AG10803 (cell line): ENCODE measurements at regions not wholly inside any gene's neighbourhood (a gene's known extent, or its start where the extent isn't known, plus 50 kb on each side); places are given as distances from the start of the nearest gene placed in this dataset.
"Not testable (repeated sequence)": the region's sequence is repeated elsewhere in the genome, so short reads cannot be mapped to it uniquely, and the experiment has no call there.

Experiments used
- DNase-seq: peaks from one replicate; pipeline ENCODE4 v3.0.0; 2010; ENCODE audit warnings: low read depth
- H3K4me3 ChIP-seq: 2 replicates; pipeline ENCODE4 v1.5.1; 2011; ENCODE audit warnings: mild to moderate bottlenecking, low read length, control low read depth
- CTCF ChIP-seq: conservative IDR thresholded peaks from 2 replicates; pipeline ENCODE4 v1.5.1; 2011; ENCODE audit warnings: mild to moderate bottlenecking, low read length, control low read depth, inconsistent platforms

- TF ChIP-seq CTCF: no peak
Measured at GRCh38 chr3:759106-759505, 333.7 kb upstream of the CNTN6 start.

GRCh38 chr3:773433-773832 lies 319.4 kb upstream of the CNTN6 start:
- not testable (repeated sequence) for DNase-seq, H3K4me3 ChIP-seq

More at GRCh38 chr3:759106-759505, 333.7 kb upstream of the CNTN6 start:
- no peak overlapping the region for H3K4me3 ChIP-seq
- DNase-seq: no peak

GRCh38 chr3:775178-775880 lies 317.5 kb upstream of the CNTN6 start:
- no peak for DNase-seq
- TF ChIP-seq CTCF: no peak
- no peak overlapping the region for H3K4me3 ChIP-seq

GRCh38 chr3:780505-780904 lies 312.3 kb upstream of the CNTN6 start:
- DNase-seq: no peak
- no peak for TF ChIP-seq CTCF
- H3K4me3 ChIP-seq: no peak overlapping the region

- no peak for DNase-seq
- no peak overlapping the region for H3K4me3 ChIP-seq
- TF ChIP-seq CTCF: no peak
Measured at GRCh38 chr3:791442-791841, 301.4 kb upstream of the CNTN6 start.

GRCh38 chr3:792630-793029 lies 300.2 kb upstream of the CNTN6 start:
- no peak for TF ChIP-seq CTCF
- no peak for DNase-seq
- no peak overlapping the region for H3K4me3 ChIP-seq

GRCh38 chr3:804211-804610 lies 288.6 kb upstream of the CNTN6 start:
- TF ChIP-seq CTCF: no peak
- DNase-seq: no peak
- H3K4me3 ChIP-seq: no peak overlapping the region
